ENCODE measurements at regions not wholly inside any gene's neighbourhood (a gene's known extent, or its start where the extent isn't known, plus 50 kb on each side); places are given as distances from the start of the nearest gene placed in this dataset.

GRCh38 chr11:44408711-44409470, 99.0 kb upstream of the ALX4 start (continued):
- TF ChIP-seq ARID4B (CRISPR knock-in tag; IDR thresholded peaks at IDR 0.05; ENCODE audit: borderline replicate concordance), result no peak
- TF ChIP-seq ERG (CRISPR knock-in tag; IDR thresholded peaks at IDR 0.05), result no peak
- no peak for TF ChIP-seq FOXP4 (CRISPR knock-in tag; IDR thresholded peaks at IDR 0.05)
- no peak for TF ChIP-seq CDX4 (CRISPR knock-in tag; IDR thresholded peaks at IDR 0.05; ENCODE audit: borderline replicate concordance)
- no peak for TF ChIP-seq EMX1 (CRISPR knock-in tag; IDR thresholded peaks at IDR 0.05)

- ChIA-PET CTCF (interaction anchor here (1.1 kb wide), 1 partner anchor 18 kb away, joined by 3 read pairs; no protein-coding TSS in a partner anchor), POLR2A (no interaction called here)
- H3K27me3 Mint-ChIP-seq (ENCODE audit: low read depth), result peaks cover 15% of the 10 kb centered on the region
- no peaks in the 10 kb centered on the region for H3K36me3 Mint-ChIP-seq
- no peaks in the 10 kb centered on the region for H3K4me1 Mint-ChIP-seq
- ATAC-seq (no peak), DNase-seq (ENCODE audit: low spot score) (no peak)
- no peak overlapping the region for H3K4me3 Mint-ChIP-seq
- H3K9me3 Mint-ChIP-seq, result no peaks in the 10 kb centered on the region
- H3K27ac Mint-ChIP-seq, result no peak overlapping the region
- no peak for TF ChIP-seq CTCF (IDR thresholded peaks at IDR 0.05)
- TF ChIP-seq ZNF121 (CRISPR knock-in tag; IDR thresholded peaks at IDR 0.05), result no peak
- TF ChIP-seq ATF3 (CRISPR knock-in tag; conservative IDR thresholded peaks at IDR 0.05), result no peak
- TF ChIP-seq CBFB (CRISPR knock-in tag; IDR thresholded peaks at IDR 0.05; ENCODE audit: low read depth), result no peak
- TF ChIP-seq NR1H2 (CRISPR knock-in tag; IDR thresholded peaks at IDR 0.05), result no peak
- TF ChIP-seq AFF4 (CRISPR knock-in tag; IDR thresholded peaks at IDR 0.05; ENCODE audit: borderline replicate concordance), result no peak
- TF ChIP-seq FOXP4 (CRISPR knock-in tag; IDR thresholded peaks at IDR 0.05), result no peak
- TF ChIP-seq ZBTB43 (CRISPR knock-in tag; IDR thresholded peaks at IDR 0.05), result no peak
- no peak for TF ChIP-seq GRHL2 (CRISPR knock-in tag; IDR thresholded peaks at IDR 0.05; ENCODE audit: insufficient replicate concordance, severe bottlenecking)
- no peak for TF ChIP-seq SMAD4 (CRISPR knock-in tag; IDR thresholded peaks at IDR 0.05)
- no peak for TF ChIP-seq TEAD4 (CRISPR knock-in tag; IDR thresholded peaks at IDR 0.05)
Measured at GRCh38 chr11:44409558-44410236, 99.8 kb upstream of the ALX4 start.
